Bronchial epithelial cell (primary cell): ENCODE measurements at regions not wholly inside any gene's neighbourhood (a gene's known extent, or its start where the extent isn't known, plus 50 kb on each side); places are given as distances from the start of the nearest gene placed in this dataset.

Source experiments
- DNase-seq: peaks from one replicate; pipeline ENCODE4 v3.0.0-alpha.2; 2010; ENCODE audit warnings: low read depth
- FAIRE-seq: peaks from 2 replicates; lab custom pipeline; 2011; peaks lifted over from hg19 to GRCh38; lab: Jason Lieb, UNC
- H3K27me3 ChIP-seq: 2 replicates; pipeline ENCODE4 v1.5.1; 2011; ENCODE audit warnings: low read length; ENCODE audit not compliant: control insufficient read depth, insufficient read depth
- H3K36me3 ChIP-seq: 2 replicates; pipeline ENCODE4 v1.5.1; 2011; ENCODE audit warnings: low read length; ENCODE audit not compliant: control insufficient read depth, insufficient read depth
- H3K4me3 ChIP-seq: 2 replicates; pipeline ENCODE4 v1.5.1; 2011; ENCODE audit warnings: mild to moderate bottlenecking, low read depth, low read length, control low read depth
- TF ChIP-seq, protein P1 (sequence below): IDR thresholded peaks from 2 replicates; pipeline ENCODE4 v1.5.1; 2011; ENCODE audit warnings: mild to moderate bottlenecking, moderate library complexity, low read length, control low read depth, inconsistent platforms; ENCODE audit not compliant: insufficient read depth, severe bottlenecking

DNA sequence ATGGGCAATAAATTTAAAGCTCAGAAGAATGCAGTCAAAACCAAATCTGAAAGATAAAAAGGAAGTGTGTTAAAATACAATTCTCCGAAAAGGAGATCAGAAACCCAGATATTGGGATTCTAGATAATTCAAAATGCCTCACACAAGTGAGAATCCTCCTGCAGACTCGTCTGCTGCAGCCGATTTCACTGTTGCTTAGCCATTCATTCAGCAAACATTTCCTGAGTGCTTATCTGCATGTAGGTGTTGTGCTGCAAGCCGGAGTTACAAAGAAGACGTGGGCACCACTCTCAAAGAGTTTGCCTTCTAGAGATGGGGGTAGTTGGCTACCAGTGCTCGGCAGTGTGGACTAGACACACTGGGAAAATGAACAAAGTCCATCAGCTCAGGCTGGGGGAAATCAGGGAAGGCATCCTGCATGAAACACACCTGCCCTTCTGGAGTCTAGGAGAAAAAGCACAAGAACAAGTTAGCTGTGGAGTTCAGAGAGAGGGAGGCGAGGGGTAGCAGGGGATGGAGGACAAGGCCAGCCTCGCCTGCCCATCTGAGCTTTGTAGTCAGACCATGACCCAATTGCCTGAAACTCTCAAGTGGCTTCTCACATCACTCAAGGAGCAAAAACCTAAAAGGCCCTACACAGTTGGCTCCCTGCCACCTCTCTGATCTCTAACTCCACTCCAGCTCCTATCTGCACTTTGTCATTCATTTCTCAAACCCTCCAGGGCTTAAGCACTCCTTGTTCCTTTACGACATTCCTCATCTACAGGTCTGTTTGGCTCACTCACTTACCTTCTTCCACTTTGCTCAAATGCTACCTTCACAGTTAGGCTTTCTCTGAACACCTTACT lies 310.0 kb upstream of the DDHD1 start:
- no peaks in the 10 kb centered on the region for H3K36me3 ChIP-seq
- FAIRE-seq, result no peak
- TF ChIP-seq, protein P1, sequence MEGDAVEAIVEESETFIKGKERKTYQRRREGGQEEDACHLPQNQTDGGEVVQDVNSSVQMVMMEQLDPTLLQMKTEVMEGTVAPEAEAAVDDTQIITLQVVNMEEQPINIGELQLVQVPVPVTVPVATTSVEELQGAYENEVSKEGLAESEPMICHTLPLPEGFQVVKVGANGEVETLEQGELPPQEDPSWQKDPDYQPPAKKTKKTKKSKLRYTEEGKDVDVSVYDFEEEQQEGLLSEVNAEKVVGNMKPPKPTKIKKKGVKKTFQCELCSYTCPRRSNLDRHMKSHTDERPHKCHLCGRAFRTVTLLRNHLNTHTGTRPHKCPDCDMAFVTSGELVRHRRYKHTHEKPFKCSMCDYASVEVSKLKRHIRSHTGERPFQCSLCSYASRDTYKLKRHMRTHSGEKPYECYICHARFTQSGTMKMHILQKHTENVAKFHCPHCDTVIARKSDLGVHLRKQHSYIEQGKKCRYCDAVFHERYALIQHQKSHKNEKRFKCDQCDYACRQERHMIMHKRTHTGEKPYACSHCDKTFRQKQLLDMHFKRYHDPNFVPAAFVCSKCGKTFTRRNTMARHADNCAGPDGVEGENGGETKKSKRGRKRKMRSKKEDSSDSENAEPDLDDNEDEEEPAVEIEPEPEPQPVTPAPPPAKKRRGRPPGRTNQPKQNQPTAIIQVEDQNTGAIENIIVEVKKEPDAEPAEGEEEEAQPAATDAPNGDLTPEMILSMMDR, result no peak
- DNase-seq, result peak; percentile 18
- no peak overlapping the region for H3K4me3 ChIP-seq
- no peaks in the 10 kb centered on the region for H3K27me3 ChIP-seq

DNA sequence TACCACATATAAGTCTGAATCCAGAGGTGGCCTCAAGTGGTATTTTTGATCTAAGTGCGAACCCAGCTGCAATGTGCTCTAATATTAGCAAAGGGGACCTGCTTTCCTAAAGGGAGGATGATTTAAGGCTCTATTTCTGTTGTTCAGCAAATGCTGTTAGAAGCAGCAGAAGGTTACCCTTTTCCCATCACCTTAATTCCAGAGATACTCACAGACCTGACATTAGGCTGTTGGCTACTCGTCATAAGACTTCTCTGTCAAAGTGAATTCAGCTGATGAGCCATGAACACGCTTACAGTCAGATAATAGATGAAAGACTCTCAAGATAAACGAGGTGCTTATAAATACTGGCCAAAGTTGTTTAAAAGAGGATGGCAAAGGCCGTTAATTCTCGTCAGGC lies 308.7 kb upstream of the DDHD1 start:
- no peak for DNase-seq
- TF ChIP-seq, protein P1, result no peak
- Histone ChIP-seq H3K27me3 (no peaks in the 10 kb centered on the region), H3K4me3 (no peak overlapping the region), H3K36me3 (no peaks in the 10 kb centered on the region)
- no peak for FAIRE-seq

DNA sequence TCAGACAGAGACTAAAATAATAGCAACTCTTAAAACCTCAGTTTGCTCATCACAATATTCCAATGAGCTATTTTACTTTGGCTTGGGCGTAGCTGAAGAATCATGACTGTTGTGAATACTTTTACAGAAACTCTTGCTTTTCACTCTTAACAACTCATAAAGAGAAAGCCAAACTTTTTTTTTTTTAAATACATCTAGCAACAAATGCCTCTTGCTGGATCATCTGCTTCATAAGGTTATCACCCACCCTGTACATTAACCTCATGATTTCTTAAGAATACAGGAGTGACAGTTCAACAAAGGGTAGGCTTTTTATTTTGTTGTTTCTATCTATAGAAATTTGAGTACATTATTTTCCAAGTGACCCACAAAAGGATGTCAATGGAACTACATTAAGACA lies 307.4 kb upstream of the DDHD1 start:
- no peaks in the 10 kb centered on the region for H3K36me3 ChIP-seq
- no peak overlapping the region for H3K4me3 ChIP-seq
- FAIRE-seq (no peak), DNase-seq (no peak)
- no peaks in the 10 kb centered on the region for H3K27me3 ChIP-seq
- TF ChIP-seq, protein P1, result no peak

DNA sequence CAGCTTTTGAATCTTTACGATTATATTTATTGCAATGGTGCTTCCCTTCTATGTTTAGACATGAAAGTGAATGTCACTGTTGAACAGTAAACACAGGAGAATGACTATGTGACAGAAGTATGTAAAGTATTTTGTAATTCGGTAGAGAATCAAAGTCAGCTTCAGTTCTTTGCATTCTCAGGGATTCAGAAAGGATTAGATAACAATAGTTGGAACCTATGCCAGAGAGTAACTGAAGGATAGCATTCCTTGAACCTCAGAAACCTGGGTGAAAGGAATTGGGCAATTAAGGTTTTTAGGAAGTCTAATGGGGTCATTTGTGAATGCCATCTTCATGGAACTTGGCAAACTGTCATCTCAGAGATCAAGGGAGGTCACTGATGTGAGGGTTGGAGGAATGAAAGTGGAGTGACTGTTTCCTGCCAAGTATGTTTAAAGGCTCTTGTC lies 305.3 kb upstream of the DDHD1 start:
- TF ChIP-seq, protein P1, result no peak

DNA sequence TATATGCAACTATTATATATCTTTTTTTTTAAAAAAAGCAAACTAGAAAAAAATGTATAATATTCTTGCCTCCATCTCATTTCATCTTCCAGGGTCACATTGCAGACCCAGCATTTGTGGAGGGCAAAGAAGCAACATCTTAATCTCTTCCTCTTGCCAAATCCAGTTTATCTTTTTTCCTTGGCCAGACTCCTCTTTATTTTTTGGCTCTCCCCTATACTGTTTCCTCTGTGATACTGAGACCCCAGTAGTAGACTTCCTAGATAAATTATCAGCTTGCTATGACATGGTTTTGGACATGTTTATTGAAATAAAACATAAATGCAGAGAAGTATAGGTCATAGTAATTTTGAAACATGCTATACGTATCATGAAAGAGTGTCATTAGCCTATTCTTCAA lies 303.8 kb upstream of the DDHD1 start:
- TF ChIP-seq, protein P1, result no peak
- Histone ChIP-seq H3K27me3 (no peaks in the 10 kb centered on the region), H3K4me3 (no peak overlapping the region), H3K36me3 (no peaks in the 10 kb centered on the region)
- no peak for FAIRE-seq
- no peak for DNase-seq

More for the DNA sequence above, 305.3 kb upstream of the DDHD1 start:
- no peaks in the 10 kb centered on the region for H3K27me3 ChIP-seq
- DNase-seq (peak; percentile 73), FAIRE-seq (no peak)
- H3K4me3 ChIP-seq, result no peak overlapping the region
- H3K36me3 ChIP-seq, result no peaks in the 10 kb centered on the region
